Astrocyte (in vitro differentiated cells and primary cell): ENCODE measurements at regions not wholly inside any gene's neighbourhood (a gene's known extent, or its start where the extent isn't known, plus 50 kb on each side); places are given as distances from the start of the nearest gene placed in this dataset.

ENCODE experiments used
- DNase-seq: peaks from one replicate; pipeline ENCODE4 v3.0.0-alpha.2; 2010; ENCODE audit warnings: low read depth
- FAIRE-seq: peaks from 2 replicates; lab custom pipeline; 2011; peaks lifted over from hg19 to GRCh38; lab: Jason Lieb, UNC
- H2AFZ ChIP-seq: 2 replicates; pipeline ENCODE4 v1.6.0; 2012; ENCODE audit warnings: low read depth, low read length, inconsistent platforms
- H3K27ac ChIP-seq: 2 replicates; pipeline ENCODE4 v1.5.1; 2011; ENCODE audit warnings: low read depth, low read length, inconsistent platforms
- H3K27me3 ChIP-seq: 2 replicates; pipeline ENCODE4 v1.6.0; 2011; ENCODE audit warnings: low read length, inconsistent platforms; ENCODE audit not compliant: insufficient read depth
- H3K36me3 ChIP-seq: 2 replicates; pipeline ENCODE4 v1.5.1; 2011; ENCODE audit warnings: low read length, inconsistent platforms; ENCODE audit not compliant: insufficient read depth
- H3K4me1 ChIP-seq: 2 replicates; pipeline ENCODE4 v1.5.1; 2011; ENCODE audit warnings: low read length, inconsistent platforms; ENCODE audit not compliant: insufficient read depth
- H3K4me2 ChIP-seq: 2 replicates; pipeline ENCODE4 v1.6.0; 2012; ENCODE audit warnings: low read length, inconsistent platforms
- H3K4me3 ChIP-seq: 2 replicates; pipeline ENCODE4 v1.5.1; 2011; ENCODE audit warnings: low read depth, mild to moderate bottlenecking, low read length, inconsistent platforms; ENCODE audit not compliant: insufficient read depth
- H3K79me2 ChIP-seq: 2 replicates; pipeline ENCODE4 v1.6.0; 2012; ENCODE audit warnings: mild to moderate bottlenecking, low read length, inconsistent platforms; ENCODE audit not compliant: insufficient read depth
- H3K9ac ChIP-seq: 2 replicates; pipeline ENCODE4 v1.6.0; 2012; ENCODE audit warnings: mild to moderate bottlenecking, low read length, inconsistent platforms
- H3K9me3 ChIP-seq: 2 replicates; pipeline ENCODE4 v1.5.1; 2012; ENCODE audit warnings: low read depth, mild to moderate bottlenecking, low read length, inconsistent platforms; ENCODE audit not compliant: insufficient read depth
- H4K20me1 ChIP-seq: 2 replicates; pipeline ENCODE4 v1.6.0; 2012; ENCODE audit warnings: low read length, inconsistent platforms; ENCODE audit not compliant: insufficient read depth
- H3K27ac Mint-ChIP-seq: one replicate; pipeline ENCODE4 v1.8.0; 2021; ENCODE audit warnings: mild to moderate bottlenecking, mixed read lengths; ENCODE audit not compliant: unreplicated experiment
- H3K27me3 Mint-ChIP-seq: one replicate; pipeline ENCODE4 v1.8.0; 2021; ENCODE audit warnings: low read depth, mixed read lengths; ENCODE audit not compliant: unreplicated experiment
- H3K36me3 Mint-ChIP-seq: one replicate; pipeline ENCODE4 v1.8.0; 2021; ENCODE audit warnings: low read depth, mixed read lengths; ENCODE audit not compliant: unreplicated experiment
- H3K4me1 Mint-ChIP-seq: one replicate; pipeline ENCODE4 v1.8.0; 2021; ENCODE audit warnings: low read depth, mixed read lengths; ENCODE audit not compliant: unreplicated experiment
- H3K4me3 Mint-ChIP-seq: one replicate; pipeline ENCODE4 v1.8.0; 2021; ENCODE audit warnings: mild to moderate bottlenecking, moderate library complexity, mixed read lengths; ENCODE audit not compliant: unreplicated experiment
- H3K9me3 Mint-ChIP-seq: one replicate; pipeline ENCODE4 v1.8.0; 2021; ENCODE audit warnings: mild to moderate bottlenecking, mixed read lengths; ENCODE audit not compliant: unreplicated experiment
- CTCF ChIP-seq: IDR thresholded peaks from 2 replicates; pipeline ENCODE4 v1.5.1; 2011; ENCODE audit warnings: low read depth, mild to moderate bottlenecking, inconsistent platforms, low read length, moderate library complexity; ENCODE audit not compliant: insufficient read depth
- EZH2 ChIP-seq: IDR thresholded peaks from 2 replicates; pipeline ENCODE4 v1.6.1; 2012; ENCODE audit warnings: mild to moderate bottlenecking, low read length, inconsistent platforms; ENCODE audit not compliant: insufficient read depth

- H3K4me2 ChIP-seq: no peak overlapping the region
- Mint-ChIP-seq H3K4me3 (no peak overlapping the region), H3K27me3 (peaks cover 20% of the 10 kb centered on the region), H3K36me3 (peaks cover 10% of the 10 kb centered on the region), H3K4me1 (peaks cover 38% of the 10 kb centered on the region), H3K27ac (no peak overlapping the region), H3K9me3 (peaks cover 9% of the 10 kb centered on the region)
- TF ChIP-seq EZH2: no peak
- TF ChIP-seq CTCF: no peak
- H3K4me1 ChIP-seq: peaks cover 23% of the 10 kb centered on the region
- no peaks in the 10 kb centered on the region for H4K20me1 ChIP-seq
- no peaks in the 10 kb centered on the region for H3K79me2 ChIP-seq
- H3K9ac ChIP-seq: no peak overlapping the region
- FAIRE-seq: no peak
- H3K27ac ChIP-seq: no peak overlapping the region
- no peaks in the 10 kb centered on the region for H3K27me3 ChIP-seq
- H2AFZ ChIP-seq: no peak overlapping the region
- no peak for DNase-seq
- no peaks in the 10 kb centered on the region for H3K9me3 ChIP-seq
- H3K36me3 ChIP-seq: no peaks in the 10 kb centered on the region
- no peak overlapping the region for H3K4me3 ChIP-seq
These were observed 72.2 kb upstream of the INSIG1 start for GRCh38 chr7:155225516-155225915.

GRCh38 chr7:155226261-155227003 is 71.2 kb upstream of the INSIG1 start:
- Histone ChIP-seq H3K36me3 (no peaks in the 10 kb centered on the region), H3K79me2 (no peaks in the 10 kb centered on the region), H3K27ac (no peak overlapping the region), H3K4me3 (no peak overlapping the region), H3K9ac (no peak overlapping the region), H3K4me2 (no peak overlapping the region), H3K27me3 (no peaks in the 10 kb centered on the region), H4K20me1 (no peaks in the 10 kb centered on the region), H3K4me1 (peaks cover 23% of the 10 kb centered on the region), H2AFZ (no peak overlapping the region), H3K9me3 (no peaks in the 10 kb centered on the region)
- H3K4me3 Mint-ChIP-seq: no peak overlapping the region
- H3K27me3 Mint-ChIP-seq: peaks cover 20% of the 10 kb centered on the region
- TF ChIP-seq CTCF: no peak
- TF ChIP-seq EZH2: no peak
- H3K27ac Mint-ChIP-seq: no peak overlapping the region
- no peak for FAIRE-seq
- DNase-seq: no peak
- H3K4me1 Mint-ChIP-seq: peaks cover 37% of the 10 kb centered on the region
- peaks cover 9% of the 10 kb centered on the region for H3K9me3 Mint-ChIP-seq
- peaks cover 10% of the 10 kb centered on the region for H3K36me3 Mint-ChIP-seq
